HepG2 (cell line): ENCODE measurements at regions not wholly inside any gene's neighbourhood (a gene's known extent, or its start where the extent isn't known, plus 50 kb on each side); places are given as distances from the start of the nearest gene placed in this dataset.
"Not testable (repeated sequence)": the region's sequence is repeated elsewhere in the genome, so short reads cannot be mapped to it uniquely, and the experiment has no call there.

ENCODE experiments used
- ATAC-seq: fragments of 200-7000 bp; cut with Tn5 transposase; 3 replicates; pipeline ENCODE4 v1.9.1; 2020; ENCODE audit warnings: mild to moderate bottlenecking, moderate library complexity
- BruUV-seq: library from RNA; stranded (reverse); fragments of 400-500 nt; replicated peaks from 2 replicates; lab custom pipeline; 2021; lab: Mats Ljungman, UMichigan
- CTCF ChIA-PET: fragments of 300-600 bp; formaldehyde crosslinking; extraction: SDS; loops from one replicate; lab custom pipeline; 2021; ENCODE audit warnings: low total read pairs, inconsistent platforms, low intra/inter-chr PET ratio; lab: Yijun Ruan, JAX
- POLR2A ChIA-PET: fragments of 350-600 bp; sonication (Branson Sonifier 250); formaldehyde crosslinking; loops from one replicate; lab custom pipeline; 2020; ENCODE audit warnings: antibody characterized with exemption, inconsistent platforms; lab: Yijun Ruan, JAX
- DNase-seq: peaks from one replicate; pipeline ENCODE4 v3.0.0-alpha.2; 2015; ENCODE audit warnings: low spot score
- FAIRE-seq: peaks from 3 replicates; lab custom pipeline; 2011; peaks lifted over from hg19 to GRCh38; lab: Jason Lieb, UNC
- H2AFZ ChIP-seq: one replicate; pipeline ENCODE4 v1.6.1; 2011; ENCODE audit warnings: low read length, inconsistent platforms
- H3K27ac ChIP-seq: fragments of 300-600 bp; 3 replicates; pipeline ENCODE4 v1.8.0; 2011; ENCODE audit warnings: mixed run types, mild to moderate bottlenecking, mixed read lengths, low read length, inconsistent platforms; ENCODE audit not compliant: insufficient read depth; ENCODE audit errors: extremely low read length
- H3K27me3 ChIP-seq, 2 experiments: fragments of 200-600 bp in 1 of 2; 2 replicates in 1 of 2; 3 replicates in 1 of 2; pipeline versions ENCODE4 v1.6.0 to v1.8.0; 2011; ENCODE audit warnings: low read length in 2 of 2, mild to moderate bottlenecking in 2 of 2, moderate library complexity in 2 of 2, inconsistent platforms in 1 of 2; ENCODE audit not compliant: insufficient read depth in 2 of 2, control insufficient read depth in 1 of 2
- H3K36me3 ChIP-seq, 2 experiments: fragments of 200-600 bp in 1 of 2; replicated peaks in 1 of 2; 2 replicates in 1 of 2; 3 replicates in 1 of 2; pipeline versions ENCODE4 v1.5.1 to v1.8.0; 2011; ENCODE audit warnings: low read length in 2 of 2, inconsistent platforms in 1 of 2; ENCODE audit not compliant: insufficient read depth in 2 of 2, control insufficient read depth in 1 of 2
- H3K4me1 ChIP-seq: 2 replicates; pipeline ENCODE4 v1.5.1; 2012; ENCODE audit warnings: low read length, inconsistent platforms; ENCODE audit not compliant: insufficient read depth
- H3K4me2 ChIP-seq: 2 replicates; pipeline ENCODE4 v1.6.0; 2011; ENCODE audit warnings: low read depth, low read length, inconsistent platforms
- H3K4me3 ChIP-seq, 3 experiments: fragments of 200-600 bp in 1 of 3; sonication (generic), shearing (Covaris generic) in 1 of 3; replicated peaks in 1 of 3; 2 replicates each; pipeline ENCODE4 v1.5.1; 2011 to 2016; ENCODE audit warnings: low read length in 3 of 3, inconsistent platforms in 2 of 3, low read depth in 2 of 3, mild to moderate bottlenecking in 2 of 3, control low read depth in 1 of 3, mixed read lengths in 1 of 3; ENCODE audit not compliant: insufficient read depth in 1 of 3
- H3K79me2 ChIP-seq: one replicate; pipeline ENCODE4 v1.6.1; 2011; ENCODE audit warnings: low read length, inconsistent platforms; ENCODE audit not compliant: insufficient read depth
- H3K9ac ChIP-seq: 2 replicates; pipeline ENCODE4 v1.6.0; 2011; ENCODE audit warnings: mild to moderate bottlenecking, low read depth, low read length, inconsistent platforms; ENCODE audit not compliant: insufficient read depth
- H3K9me3 ChIP-seq: 2 replicates; pipeline ENCODE4 v1.5.1; 2012; ENCODE audit warnings: mild to moderate bottlenecking, low read length
- H4K20me1 ChIP-seq: 2 replicates; pipeline ENCODE4 v1.6.0; 2011; ENCODE audit warnings: inconsistent platforms, mild to moderate bottlenecking, low read length, moderate library complexity; ENCODE audit not compliant: insufficient read depth
- ASH2L ChIP-seq: fragments of 300-600, 200-600 bp; sonication (generic); IDR thresholded peaks from 2 replicates; pipeline ENCODE4 v1.7.0; 2017; ENCODE audit warnings: low read depth, mild to moderate bottlenecking, moderate library complexity, mixed read lengths, low read length; ENCODE audit not compliant: insufficient read length
- CBFB ChIP-seq: sonication (generic); formaldehyde crosslinking; IDR thresholded peaks from 2 replicates; pipeline ENCODE4 v1.4.0; 2020; ENCODE audit warnings: missing genetic modification reagents
- CC2D1A ChIP-seq: sonication (generic); formaldehyde crosslinking; IDR thresholded peaks from 2 replicates; pipeline ENCODE4 v1.8.1; 2023; ENCODE audit warnings: mild to moderate bottlenecking, missing genetic modification reagents
- CEBPZ ChIP-seq: IDR thresholded peaks from 2 replicates; pipeline ENCODE4 v1.6.1; 2012; ENCODE audit warnings: low read length, improper control_type of control experiment
- CTCF ChIP-seq: sonication (generic); formaldehyde crosslinking; IDR thresholded peaks from 2 replicates; pipeline ENCODE4 v1.5.0; 2020; ENCODE audit warnings: mild to moderate bottlenecking, missing genetic modification reagents, moderate library complexity
- KAT2B ChIP-seq: fragments of 150-350 bp; IDR thresholded peaks from 2 replicates; pipeline ENCODE4 v1.6.1; 2014; ENCODE audit warnings: low read depth, low read length, borderline replicate concordance
- PHF5A ChIP-seq: IDR thresholded peaks from one replicate; pipeline ENCODE4 v1.6.1; 2018; ENCODE audit warnings: low read depth, missing genetic modification reagents; ENCODE audit not compliant: unreplicated experiment
- POLR2A ChIP-seq, 2 experiments: IDR thresholded peaks; 2 replicates each; pipeline ENCODE4 v1.6.1; 2011; ENCODE audit warnings: low read depth in 2 of 2, low read length in 2 of 2, mild to moderate bottlenecking in 1 of 2, moderate library complexity in 1 of 2; ENCODE audit not compliant: insufficient read depth in 1 of 2
- STAG1 ChIP-seq: sonication (generic); formaldehyde crosslinking; IDR thresholded peaks from 2 replicates; pipeline ENCODE4 v1.4.0; 2020; ENCODE audit warnings: missing genetic modification reagents
- ZNF782 ChIP-seq: sonication (generic); formaldehyde crosslinking; IDR thresholded peaks from 2 replicates; pipeline ENCODE4 v1.4.0; 2020; ENCODE audit warnings: missing genetic modification reagents, mild to moderate bottlenecking, borderline replicate concordance
- WGBS: methylation state at CpG from one replicate; pipeline ENCODE4 v1.1.6; 2017; ENCODE audit warnings: low lambda C conversion rate; 5-methylcytosine and 5-hydroxymethylcytosine counted together
- in situ Hi-C: cut with HindIII; loops from 2 replicates; pipeline ENCODE4 v1.10.0; 2017; ENCODE audit warnings: low pct_unique_long_range_greater_than_20kb; ENCODE audit not compliant: extremely low pct_ligation_motif_present
- intact Hi-C: fragments of 100-400 bp; cut with micrococcal nuclease; formaldehyde crosslinking; loops from one replicate; pipeline ENCODE4 v1.10.0; 2022; ENCODE audit not compliant: unreplicated experiment
- TF ChIP-seq, protein P1 (sequence below): sonication (generic); formaldehyde crosslinking; IDR thresholded peaks from 2 replicates; pipeline ENCODE4 v1.4.0; 2020; ENCODE audit warnings: missing genetic modification reagents
- TF ChIP-seq, protein P2 (sequence below): sonication (generic); formaldehyde crosslinking; IDR thresholded peaks from 2 replicates; pipeline ENCODE4 v1.8.0; 2022; ENCODE audit warnings: mild to moderate bottlenecking, missing genetic modification reagents, borderline replicate concordance

DNA sequence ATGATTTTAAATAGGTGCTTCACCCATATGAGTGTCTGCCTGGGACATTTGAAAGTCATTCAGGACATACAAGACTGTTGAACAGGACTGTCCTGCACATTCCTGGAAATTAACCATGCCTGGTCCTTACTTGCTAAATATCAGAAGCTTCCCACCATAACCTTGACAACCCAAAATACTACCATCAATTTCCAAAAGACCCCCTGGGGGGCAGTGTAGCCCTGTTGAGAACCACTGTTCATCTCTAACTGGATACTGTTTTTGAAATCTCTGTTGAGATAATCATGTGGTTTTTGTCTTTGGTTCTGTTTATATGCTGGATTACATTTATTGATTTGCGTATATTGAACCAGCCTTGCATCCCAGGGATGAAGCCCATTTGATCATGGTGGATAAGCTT, 123.8 kb upstream of the ARHGEF26 start:
- H3K36me3 ChIP-seq, H3K4me3 ChIP-seq, FAIRE-seq, H3K9ac ChIP-seq, POLR2A ChIA-PET, intact Hi-C loops, H2AFZ ChIP-seq, BruUV-seq, in situ Hi-C loops, H3K4me2 ChIP-seq, H3K79me2 ChIP-seq, H3K27ac ChIP-seq, H4K20me1 ChIP-seq, H3K4me1 ChIP-seq, H3K27me3 ChIP-seq, H3K9me3 ChIP-seq: not testable (repeated sequence)
- 91% methylated on average over 1 of the region's 1 CpG for WGBS
- peak; percentile 11 for DNase-seq
- peak; percentile 38 for TF ChIP-seq STAG1
- peak; percentile 40; the same call in 1 of the 2 replicates for TF ChIP-seq CTCF (CRISPR knock-in tag)
- CTCF ChIA-PET, result interaction anchor here (1.7 kb wide), 1 partner anchor 21 kb away, joined by 4 read pairs; no protein-coding TSS in a partner anchor
- peak; percentile 54; the same call in 1 of the 3 replicates for ATAC-seq

GRCh38 chr3:154003649-154004048, 117.5 kb upstream of the ARHGEF26 start:
- CTCF ChIA-PET, result no interaction called here
- TF ChIP-seq, protein P1, sequence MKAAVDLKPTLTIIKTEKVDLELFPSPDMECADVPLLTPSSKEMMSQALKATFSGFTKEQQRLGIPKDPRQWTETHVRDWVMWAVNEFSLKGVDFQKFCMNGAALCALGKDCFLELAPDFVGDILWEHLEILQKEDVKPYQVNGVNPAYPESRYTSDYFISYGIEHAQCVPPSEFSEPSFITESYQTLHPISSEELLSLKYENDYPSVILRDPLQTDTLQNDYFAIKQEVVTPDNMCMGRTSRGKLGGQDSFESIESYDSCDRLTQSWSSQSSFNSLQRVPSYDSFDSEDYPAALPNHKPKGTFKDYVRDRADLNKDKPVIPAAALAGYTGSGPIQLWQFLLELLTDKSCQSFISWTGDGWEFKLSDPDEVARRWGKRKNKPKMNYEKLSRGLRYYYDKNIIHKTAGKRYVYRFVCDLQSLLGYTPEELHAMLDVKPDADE, result no peak
- TF ChIP-seq CBFB (CRISPR knock-in tag) (no peak), CC2D1A (CRISPR knock-in tag) (no peak), POLR2A (IDR thresholded peaks at IDR 0.05; ENCODE audit: insufficient read depth in 1 of 2, low read depth in 2 of 2, low read length in 2 of 2) (no peak), ZNF782 (CRISPR knock-in tag) (no peak), KAT2B (no peak), ASH2L (no peak), CEBPZ (no peak), PHF5A (CRISPR knock-in tag) (no peak)
- TF ChIP-seq, protein P2, sequence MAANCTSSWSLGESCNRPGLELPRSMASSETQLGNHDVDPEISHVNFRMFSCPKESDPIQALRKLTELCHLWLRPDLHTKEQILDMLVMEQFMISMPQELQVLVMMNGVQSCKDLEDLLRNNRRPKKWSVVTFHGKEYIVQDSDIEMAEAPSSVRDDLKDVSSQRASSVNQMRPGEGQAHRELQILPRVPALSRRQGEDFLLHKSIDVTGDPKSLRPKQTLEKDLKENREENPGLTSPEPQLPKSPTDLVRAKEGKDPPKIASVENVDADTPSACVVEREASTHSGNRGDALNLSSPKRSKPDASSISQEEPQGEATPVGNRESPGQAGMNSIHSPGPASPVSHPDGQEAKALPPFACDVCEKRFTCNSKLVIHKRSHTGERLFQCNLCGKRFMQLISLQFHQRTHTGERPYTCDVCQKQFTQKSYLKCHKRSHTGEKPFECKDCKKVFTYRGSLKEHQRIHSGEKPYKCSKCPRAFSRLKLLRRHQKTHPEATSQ (CRISPR knock-in tag), result no peak

More at GRCh38 chr3:154003649-154004048, 117.5 kb upstream of the ARHGEF26 start:
- FAIRE-seq (no peak), DNase-seq (no peak), ATAC-seq (no peak)
- H3K79me2 ChIP-seq, result no peaks in the 10 kb centered on the region
- intact Hi-C loops, result no loop called here
- no peaks in the 10 kb centered on the region for H3K36me3 ChIP-seq
- H2AFZ ChIP-seq, result no peak overlapping the region
- POLR2A ChIA-PET, result no interaction called here
- H3K9me3 ChIP-seq, result no peaks in the 10 kb centered on the region
- H4K20me1 ChIP-seq, result no peaks in the 10 kb centered on the region
- H3K4me2 ChIP-seq, result no peak overlapping the region
- H3K27me3 ChIP-seq, result no peaks in the 10 kb centered on the region
- H3K9ac ChIP-seq, result no peak overlapping the region
- in situ Hi-C loops, result no loop called here
- no peaks in the 10 kb centered on the region for H3K4me1 ChIP-seq
- H3K4me3 ChIP-seq, result no peak overlapping the region
- no TSS peak for BruUV-seq
- no peak overlapping the region for H3K27ac ChIP-seq
